GM19463 (cell line): ENCODE measurements at regions not wholly inside any gene's neighbourhood (a gene's known extent, or its start where the extent isn't known, plus 50 kb on each side); places are given as distances from the start of the nearest gene placed in this dataset.

Experiments used
- ATAC-seq: cut with Tn5 transposase; IDR thresholded peaks from one replicate; pipeline ENCODE4 v1.9.1; 2021; ENCODE audit warnings: mild to moderate bottlenecking, moderate library complexity; ENCODE audit not compliant: unreplicated experiment

- no peak for ATAC-seq
These were observed 228.8 kb downstream of the TLE4 start for GRCh38 chr9:79800578-79800977.

- no peak for ATAC-seq
These were observed 228.0 kb downstream of the TLE4 start for GRCh38 chr9:79799691-79800335.

- no peak for ATAC-seq
These were observed 226.7 kb downstream of the TLE4 start for GRCh38 chr9:79798450-79798849.

- no peak for ATAC-seq
These were observed 224.6 kb downstream of the TLE4 start for GRCh38 chr9:79796411-79796810.

- no peak for ATAC-seq
These were observed 216.9 kb downstream of the TLE4 start for GRCh38 chr9:79788662-79789061.

GRCh38 chr9:79781263-79781662 is 209.5 kb downstream of the TLE4 start:
- no peak for ATAC-seq

GRCh38 chr9:79780559-79780958 is 208.8 kb downstream of the TLE4 start:
- ATAC-seq: no peak

GRCh38 chr9:79779901-79780300 is 208.1 kb downstream of the TLE4 start:
- ATAC-seq: no peak

- no peak for ATAC-seq
These were observed 206.8 kb downstream of the TLE4 start for GRCh38 chr9:79778581-79778980.

- ATAC-seq: no peak
These were observed 204.8 kb downstream of the TLE4 start for GRCh38 chr9:79776581-79776980.
